Gastroesophageal sphincter (tissue), 3 donors: ENCODE measurements at regions not wholly inside any gene's neighbourhood (a gene's known extent, or its start where the extent isn't known, plus 50 kb on each side); places are given as distances from the start of the nearest gene placed in this dataset.

ENCODE experiments used
- EP300 ChIP-seq: sonication (generic); formaldehyde crosslinking; IDR thresholded peaks from one replicate; pipeline ENCODE4 v1.6.1; 2017; ENCODE audit warnings: antibody characterized with exemption, mild to moderate bottlenecking
- POLR2A ChIP-seq, 2 donors: fragments of 450-650 bp; IDR thresholded peaks; one replicate each; pipeline ENCODE4 v1.6.1; 2017; ENCODE audit warnings: antibody characterized with exemption in 2 of 2, mild to moderate bottlenecking in 2 of 2, moderate library complexity in 1 of 2
- POLR2AphosphoS5 ChIP-seq: sonication (generic); formaldehyde crosslinking; IDR thresholded peaks from one replicate; pipeline ENCODE4 v1.6.1; 2017; ENCODE audit warnings: antibody characterized with exemption
- TF ChIP-seq, protein P1 (sequence below), 4 experiments: fragments of 200-600 bp in 2 of 4; fragments of 450-650 bp in 2 of 4; sonication (generic) in 1 of 4; IDR thresholded peaks; one replicate each; pipeline ENCODE4 v1.5.1; 2017 to 2019; ENCODE audit warnings: antibody characterized with exemption in 4 of 4, mild to moderate bottlenecking in 2 of 4, moderate library complexity in 2 of 4

DNA sequence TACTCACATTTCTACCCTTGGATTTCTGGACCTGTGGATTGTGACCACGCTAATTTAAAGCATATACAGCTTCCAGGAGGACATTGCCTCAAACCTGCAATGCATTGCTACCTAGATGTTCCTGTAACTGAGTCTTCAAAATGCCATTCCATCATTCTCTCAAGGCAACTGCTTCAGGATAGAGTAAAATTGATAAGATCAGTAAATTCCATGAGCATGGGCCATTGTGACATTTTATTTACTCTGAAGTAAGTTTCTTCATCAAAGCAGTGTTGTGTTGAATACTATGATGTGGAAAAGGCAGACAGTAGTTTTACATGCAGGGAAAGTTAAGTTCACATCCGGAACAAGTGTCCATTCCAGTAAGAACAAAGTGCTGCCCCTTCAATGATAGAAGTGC is 991.0 kb downstream of the ARAP2 start:
- no peak for TF ChIP-seq POLR2AphosphoS5
- TF ChIP-seq, protein P1, sequence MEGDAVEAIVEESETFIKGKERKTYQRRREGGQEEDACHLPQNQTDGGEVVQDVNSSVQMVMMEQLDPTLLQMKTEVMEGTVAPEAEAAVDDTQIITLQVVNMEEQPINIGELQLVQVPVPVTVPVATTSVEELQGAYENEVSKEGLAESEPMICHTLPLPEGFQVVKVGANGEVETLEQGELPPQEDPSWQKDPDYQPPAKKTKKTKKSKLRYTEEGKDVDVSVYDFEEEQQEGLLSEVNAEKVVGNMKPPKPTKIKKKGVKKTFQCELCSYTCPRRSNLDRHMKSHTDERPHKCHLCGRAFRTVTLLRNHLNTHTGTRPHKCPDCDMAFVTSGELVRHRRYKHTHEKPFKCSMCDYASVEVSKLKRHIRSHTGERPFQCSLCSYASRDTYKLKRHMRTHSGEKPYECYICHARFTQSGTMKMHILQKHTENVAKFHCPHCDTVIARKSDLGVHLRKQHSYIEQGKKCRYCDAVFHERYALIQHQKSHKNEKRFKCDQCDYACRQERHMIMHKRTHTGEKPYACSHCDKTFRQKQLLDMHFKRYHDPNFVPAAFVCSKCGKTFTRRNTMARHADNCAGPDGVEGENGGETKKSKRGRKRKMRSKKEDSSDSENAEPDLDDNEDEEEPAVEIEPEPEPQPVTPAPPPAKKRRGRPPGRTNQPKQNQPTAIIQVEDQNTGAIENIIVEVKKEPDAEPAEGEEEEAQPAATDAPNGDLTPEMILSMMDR (IDR thresholded peaks at IDR 0.05) = no peak
- no peak for TF ChIP-seq EP300
- no peak for TF ChIP-seq POLR2A (IDR thresholded peaks at IDR 0.05)
